ENCODE measurements at regions not wholly inside any gene's neighbourhood (a gene's known extent, or its start where the extent isn't known, plus 50 kb on each side); places are given as distances from the start of the nearest gene placed in this dataset.

- Histone ChIP-seq H3K4me2 (ENCODE audit: insufficient read depth, insufficient read length, low read length) (no peak overlapping the region), H4K91ac (ENCODE audit: insufficient read length, low read depth, low read length) (no peak overlapping the region), H3K79me1 (ENCODE audit: insufficient read depth, low read depth, low read length, poor library complexity, severe bottlenecking) (no peaks in the 10 kb centered on the region), H4K5ac (ENCODE audit: insufficient read length, low read depth, low read length) (no peak overlapping the region), H3K4ac (ENCODE audit: low read depth, low read length) (no peak overlapping the region), H3K56ac (ENCODE audit: insufficient read length, low read depth, low read length) (no peak overlapping the region), H3K18ac (ENCODE audit: insufficient read length, low read depth, low read length) (no peak overlapping the region), H3K23ac (ENCODE audit: insufficient read length, low read depth, low read length) (no peak overlapping the region), H2AK5ac (ENCODE audit: insufficient read length, low read length) (no peak overlapping the region), H2BK12ac (ENCODE audit: insufficient read length, low read depth, low read length) (no peak overlapping the region), H3K9ac (ENCODE audit: extremely low read depth, insufficient read length, low read length) (no peak overlapping the region), H2AFZ (ENCODE audit: low read length) (no peak overlapping the region), H3K27ac (ENCODE audit: insufficient read length, low read depth, low read length) (no peak overlapping the region), H2BK120ac (ENCODE audit: low read depth, low read length, poor library complexity, severe bottlenecking) (no peak overlapping the region), H3K79me2 (ENCODE audit: insufficient read depth, low read length) (no peaks in the 10 kb centered on the region), H3K14ac (ENCODE audit: insufficient read depth, low read length) (no peak overlapping the region), H3K9me3 (ENCODE audit: control insufficient read depth, low read depth, low read length) (no peaks in the 10 kb centered on the region), H2BK5ac (ENCODE audit: insufficient read length, low read length) (no peak overlapping the region), H3K23me2 (ENCODE audit: insufficient read length, low read depth, low read length, poor library complexity, severe bottlenecking) (no peaks in the 10 kb centered on the region), H3K4me1 (ENCODE audit: insufficient read depth, low read length) (no peaks in the 10 kb centered on the region), H4K20me1 (ENCODE audit: control insufficient read depth, insufficient read depth, insufficient read length) (no peaks in the 10 kb centered on the region), H4K8ac (replicated peaks; ENCODE audit: insufficient read length, low read depth, low read length) (no peak overlapping the region), H3T11ph (ENCODE audit: low read length) (no peak overlapping the region), H2BK20ac (ENCODE audit: low read depth, low read length, poor library complexity, severe bottlenecking) (no peak overlapping the region), H2BK15ac (ENCODE audit: low read depth, low read length) (no peak overlapping the region), H3K27me3 (ENCODE audit: insufficient read depth, low read length) (no peaks in the 10 kb centered on the region)
- Mint-ChIP-seq H3K4me3 (no peak overlapping the region), H3K4me1 (peaks cover 6 to 9% of the 10 kb centered on the region in 2 experiments), H3K27me3 (ENCODE audit: low read depth) (peaks cover 20% of the 10 kb centered on the region), H3K36me3 (ENCODE audit: insufficient read depth in 1 of 3, low read depth in 3 of 3) (no peaks in the 10 kb centered on the region), H3K9me3 (no peaks in the 10 kb centered on the region), H3K27ac (no peak overlapping the region)
- no peak for TF ChIP-seq CTCF (conservative IDR thresholded peaks at IDR 0.05)
- no peak for DNase-seq
- no CpG with 5 or more reads among the region's 3 CpGs for WGBS (ENCODE audit: extremely low coverage, insufficient read length, low lambda C conversion rate)
Observed at GRCh38 chr2:196587056-196587455, 52.5 kb upstream of the CCDC150 start.

Measured in H9 (cell line).